CD4-positive, alpha-beta T cell treated with Interleukin-15 for 1 hour (primary cell): ENCODE measurements at regions not wholly inside any gene's neighbourhood (a gene's known extent, or its start where the extent isn't known, plus 50 kb on each side); places are given as distances from the start of the nearest gene placed in this dataset.

Experiments used
- DNase-seq: peaks from one replicate; pipeline ENCODE4 v3.0.0-alpha.2; 2020

GRCh38 chr5:96595300-96596090 lies 66.7 kb upstream of the CAST start:
- no peak for DNase-seq

GRCh38 chr5:96597438-96598020 lies 64.6 kb upstream of the CAST start:
- no peak for DNase-seq

DNA sequence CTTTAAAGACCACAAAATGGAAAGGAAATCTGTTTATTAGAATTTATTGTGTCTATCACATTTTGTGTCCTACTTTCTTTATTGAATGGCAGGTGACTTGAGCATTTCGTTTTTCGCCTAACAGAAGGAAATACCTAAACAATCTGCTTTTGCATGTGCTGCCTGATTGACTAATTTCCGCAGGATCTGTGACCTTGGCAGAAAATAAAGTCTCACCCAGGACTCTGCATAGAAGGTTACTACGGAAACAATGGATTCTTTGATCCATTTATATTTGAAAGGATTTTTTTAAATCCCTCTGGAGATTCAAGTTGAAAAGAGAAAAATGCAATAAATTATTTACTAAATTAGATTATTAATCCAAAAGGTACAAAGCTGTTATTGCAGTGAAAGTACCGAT lies 61.0 kb upstream of the CAST start:
- no peak for DNase-seq

- peak; percentile 32 for DNase-seq
These were observed 60.4 kb upstream of the CAST start for GRCh38 chr5:96601715-96602244.

- DNase-seq, result no peak
These were observed 59.4 kb upstream of the CAST start for GRCh38 chr5:96602776-96603175.

GRCh38 chr5:96605144-96605837 lies 56.9 kb upstream of the CAST start:
- no peak for DNase-seq

DNA sequence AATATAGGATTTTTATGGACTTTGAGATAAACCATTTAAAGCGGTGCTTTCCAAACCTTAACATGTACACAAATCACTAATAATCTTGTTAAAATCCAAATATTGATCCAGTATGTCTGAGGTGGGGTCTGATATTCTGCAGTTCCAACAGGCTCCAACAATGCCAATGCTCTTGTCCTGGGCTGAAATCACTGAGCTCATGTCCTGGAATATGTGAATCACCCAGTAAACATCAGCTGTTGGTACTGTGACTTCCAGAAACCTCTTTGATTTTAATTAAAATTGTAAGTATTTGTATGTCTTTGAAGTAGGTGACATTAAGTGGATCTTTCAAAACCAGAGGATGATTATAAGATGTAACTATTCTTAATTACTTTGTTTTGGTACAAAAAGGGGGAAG lies 52.8 kb upstream of the CAST start:
- no peak for DNase-seq

DNA sequence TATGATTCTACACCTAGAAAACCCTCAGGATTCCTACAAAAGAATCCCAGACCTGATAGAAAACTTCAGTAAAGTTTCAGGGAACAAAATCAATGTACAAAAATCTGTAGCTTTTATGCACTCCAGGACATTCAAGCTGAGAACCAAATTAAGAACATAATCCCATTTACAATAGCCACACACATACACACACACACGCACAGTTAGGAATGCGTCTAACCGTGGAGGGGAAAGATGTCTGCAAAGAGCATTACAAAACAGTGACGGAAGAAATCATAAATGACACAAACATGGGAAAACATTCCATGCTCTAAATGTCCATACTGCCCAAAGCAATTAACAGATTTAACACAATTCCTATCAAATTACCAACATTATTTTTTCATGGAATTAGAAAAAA lies 51.4 kb upstream of the CAST start:
- DNase-seq, result no peak

DNA sequence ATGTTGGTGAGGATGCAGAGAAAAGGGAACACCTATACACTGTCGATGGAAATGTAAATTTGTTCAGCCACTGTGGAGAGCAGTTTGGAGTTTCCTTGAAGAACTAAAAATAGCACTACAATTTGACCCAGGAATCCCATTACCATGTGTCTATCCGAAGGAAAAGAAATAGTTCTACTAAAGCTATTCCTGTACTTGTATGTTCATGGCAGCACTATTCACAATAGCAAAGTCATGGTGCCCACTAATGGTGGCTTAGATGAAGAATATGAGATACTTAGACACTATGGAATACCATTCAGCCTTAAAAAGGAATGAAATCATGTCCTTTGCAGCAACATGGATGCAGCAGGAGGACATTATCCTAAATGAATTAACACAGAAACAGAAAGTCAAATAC lies 50.2 kb upstream of the CAST start:
- DNase-seq, result no peak
